Loucy (cell line): ENCODE measurements at regions not wholly inside any gene's neighbourhood (a gene's known extent, or its start where the extent isn't known, plus 50 kb on each side); places are given as distances from the start of the nearest gene placed in this dataset.

Experiments
- H2AFZ ChIP-seq: fragments of 200-600 bp; sonication (generic); 2 replicates; pipeline ENCODE4 v1.6.0; 2016; ENCODE audit warnings: antibody characterized with exemption, mild to moderate bottlenecking, low read length, moderate library complexity
- H3F3A ChIP-seq: fragments of 200-600 bp; 2 replicates; pipeline ENCODE4 v1.6.0; 2016; ENCODE audit warnings: antibody characterized with exemption, low read depth, mild to moderate bottlenecking
- H3K27me3 ChIP-seq: fragments of 200-600 bp; sonication (generic); 2 replicates; pipeline ENCODE4 v1.6.1; 2014; ENCODE audit warnings: low read length, mild to moderate bottlenecking; ENCODE audit not compliant: insufficient read depth, poor library complexity, severe bottlenecking
- H3K36me3 ChIP-seq: fragments of 200-600 bp; sonication (generic); 2 replicates; pipeline ENCODE4 v1.6.1; 2016; ENCODE audit warnings: low read length; ENCODE audit not compliant: insufficient read depth
- H3K4me1 ChIP-seq: fragments of 200-600 bp; sonication (generic); 2 replicates; pipeline ENCODE4 v1.5.1; 2014; ENCODE audit warnings: low read length, mild to moderate bottlenecking; ENCODE audit not compliant: insufficient read depth, poor library complexity, severe bottlenecking
- H3K4me2 ChIP-seq: fragments of 200-600 bp; sonication (generic); 2 replicates; pipeline ENCODE4 v1.6.0; 2014; ENCODE audit warnings: antibody characterized with exemption, low read length, low read depth, mild to moderate bottlenecking; ENCODE audit not compliant: poor library complexity, severe bottlenecking
- H3K4me3 ChIP-seq: fragments of 200-600 bp; sonication (generic); 2 replicates; pipeline ENCODE4 v1.5.1; 2014; ENCODE audit warnings: low read length, mild to moderate bottlenecking, mixed read lengths; ENCODE audit not compliant: poor library complexity, severe bottlenecking
- H3K79me2 ChIP-seq: fragments of 200-600 bp; sonication (generic); 2 replicates; pipeline ENCODE4 v1.6.1; 2014; ENCODE audit warnings: low read length; ENCODE audit not compliant: insufficient read depth
- H3K9ac ChIP-seq: fragments of 200-600 bp; sonication (generic); 2 replicates; pipeline ENCODE4 v1.6.0; 2014; ENCODE audit warnings: mild to moderate bottlenecking, low read depth, low read length, moderate library complexity; ENCODE audit not compliant: poor library complexity, severe bottlenecking
- H3K9me2 ChIP-seq: fragments of 200-600 bp; sonication (generic); replicated peaks from 2 replicates; pipeline ENCODE4 v1.6.1; 2016; ENCODE audit warnings: low read depth, low read length, mixed read lengths
- H3K9me3 ChIP-seq: fragments of 200-600 bp; sonication (generic); 2 replicates; pipeline ENCODE4 v1.6.1; 2014; ENCODE audit warnings: mild to moderate bottlenecking, antibody characterized with exemption, low read length, low read depth; ENCODE audit not compliant: insufficient read depth
- H4K20me1 ChIP-seq: fragments of 200-600 bp; sonication (generic); 2 replicates; pipeline ENCODE4 v1.6.0; 2014; ENCODE audit warnings: antibody characterized with exemption, low read length, mild to moderate bottlenecking; ENCODE audit not compliant: insufficient read depth, poor library complexity, severe bottlenecking
- EZH2phosphoT487 ChIP-seq: fragments of 200-600 bp; IDR thresholded peaks from 2 replicates; pipeline ENCODE4 v1.6.1; 2018; ENCODE audit warnings: antibody characterized with exemption, mild to moderate bottlenecking, moderate library complexity, borderline replicate concordance
- TF ChIP-seq, protein P1 (sequence below): fragments of 200-600 bp; sonication (generic); conservative IDR thresholded peaks from 2 replicates; pipeline ENCODE4 v1.5.1; 2014; ENCODE audit warnings: mild to moderate bottlenecking, antibody characterized with exemption, low read length

DNA sequence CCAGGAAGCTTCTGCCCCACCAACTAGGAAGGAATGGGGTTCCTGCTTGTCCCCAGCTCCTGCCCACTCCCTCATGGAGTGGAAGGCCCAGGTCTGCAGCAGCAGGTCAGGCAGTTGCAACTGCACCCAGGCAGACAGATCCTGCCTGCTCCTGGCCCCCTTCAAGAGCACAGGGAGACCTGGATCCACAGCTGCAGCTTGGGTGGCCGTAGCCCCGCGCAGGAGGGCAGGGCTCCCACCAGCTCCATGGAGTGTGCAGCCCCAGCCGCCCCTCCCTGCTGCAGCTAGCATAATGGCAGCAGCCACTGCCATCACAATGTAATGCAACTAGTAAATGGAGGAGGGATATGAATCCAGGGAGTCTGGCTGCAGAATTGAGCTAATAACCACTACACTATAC, 187.5 kb upstream of the PLET1 start:
- no peaks in the 10 kb centered on the region for H3K36me3 ChIP-seq
- peaks cover 3% of the 10 kb centered on the region; the same call in 1 of the 2 replicates for H3K9me3 ChIP-seq
- H3K79me2 ChIP-seq, result no peaks in the 10 kb centered on the region
- H3K9ac ChIP-seq, result no peak overlapping the region
- H3F3A ChIP-seq, result no peaks in the 10 kb centered on the region
- no peaks in the 10 kb centered on the region for H3K4me1 ChIP-seq
- H3K27me3 ChIP-seq, result no peaks in the 10 kb centered on the region
- no peak for TF ChIP-seq EZH2phosphoT487
- TF ChIP-seq, protein P1, sequence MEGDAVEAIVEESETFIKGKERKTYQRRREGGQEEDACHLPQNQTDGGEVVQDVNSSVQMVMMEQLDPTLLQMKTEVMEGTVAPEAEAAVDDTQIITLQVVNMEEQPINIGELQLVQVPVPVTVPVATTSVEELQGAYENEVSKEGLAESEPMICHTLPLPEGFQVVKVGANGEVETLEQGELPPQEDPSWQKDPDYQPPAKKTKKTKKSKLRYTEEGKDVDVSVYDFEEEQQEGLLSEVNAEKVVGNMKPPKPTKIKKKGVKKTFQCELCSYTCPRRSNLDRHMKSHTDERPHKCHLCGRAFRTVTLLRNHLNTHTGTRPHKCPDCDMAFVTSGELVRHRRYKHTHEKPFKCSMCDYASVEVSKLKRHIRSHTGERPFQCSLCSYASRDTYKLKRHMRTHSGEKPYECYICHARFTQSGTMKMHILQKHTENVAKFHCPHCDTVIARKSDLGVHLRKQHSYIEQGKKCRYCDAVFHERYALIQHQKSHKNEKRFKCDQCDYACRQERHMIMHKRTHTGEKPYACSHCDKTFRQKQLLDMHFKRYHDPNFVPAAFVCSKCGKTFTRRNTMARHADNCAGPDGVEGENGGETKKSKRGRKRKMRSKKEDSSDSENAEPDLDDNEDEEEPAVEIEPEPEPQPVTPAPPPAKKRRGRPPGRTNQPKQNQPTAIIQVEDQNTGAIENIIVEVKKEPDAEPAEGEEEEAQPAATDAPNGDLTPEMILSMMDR, result no peak
- no peak overlapping the region for H2AFZ ChIP-seq
- no peaks in the 10 kb centered on the region for H3K9me2 ChIP-seq
- no peak overlapping the region for H3K4me2 ChIP-seq
- H3K4me3 ChIP-seq, result no peak overlapping the region
- no peaks in the 10 kb centered on the region for H4K20me1 ChIP-seq

DNA sequence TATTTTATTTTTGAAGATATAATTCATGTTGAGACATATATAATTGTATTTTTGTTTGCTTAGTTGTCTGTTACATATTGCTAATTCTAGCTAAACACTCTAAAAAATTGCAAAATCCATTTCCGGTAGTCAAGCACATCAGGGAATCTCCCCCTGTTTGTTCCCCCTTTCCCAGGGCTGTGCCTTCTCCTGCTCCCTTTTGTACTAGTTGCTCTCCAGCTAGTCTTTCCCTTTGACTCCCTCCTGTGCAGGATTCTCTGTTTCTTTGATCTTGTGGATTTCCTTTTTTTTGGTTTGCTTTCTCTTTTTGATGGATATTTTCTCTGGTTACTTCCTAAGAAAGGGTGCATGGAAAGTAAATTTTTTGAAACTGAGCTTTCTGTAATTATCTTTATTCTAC, 188.1 kb upstream of the PLET1 start:
- Histone ChIP-seq H3K9me2 (no peaks in the 10 kb centered on the region), H3K27me3 (no peaks in the 10 kb centered on the region), H3K4me1 (no peaks in the 10 kb centered on the region), H3K36me3 (no peaks in the 10 kb centered on the region), H3K4me3 (no peak overlapping the region), H3K79me2 (no peaks in the 10 kb centered on the region), H3K9ac (no peak overlapping the region), H4K20me1 (no peaks in the 10 kb centered on the region), H3K9me3 (peaks cover 3% of the 10 kb centered on the region; the same call in 1 of the 2 replicates), H2AFZ (no peak overlapping the region), H3K4me2 (no peak overlapping the region), H3F3A (no peaks in the 10 kb centered on the region)
- TF ChIP-seq, protein P1, result no peak
- no peak for TF ChIP-seq EZH2phosphoT487

DNA sequence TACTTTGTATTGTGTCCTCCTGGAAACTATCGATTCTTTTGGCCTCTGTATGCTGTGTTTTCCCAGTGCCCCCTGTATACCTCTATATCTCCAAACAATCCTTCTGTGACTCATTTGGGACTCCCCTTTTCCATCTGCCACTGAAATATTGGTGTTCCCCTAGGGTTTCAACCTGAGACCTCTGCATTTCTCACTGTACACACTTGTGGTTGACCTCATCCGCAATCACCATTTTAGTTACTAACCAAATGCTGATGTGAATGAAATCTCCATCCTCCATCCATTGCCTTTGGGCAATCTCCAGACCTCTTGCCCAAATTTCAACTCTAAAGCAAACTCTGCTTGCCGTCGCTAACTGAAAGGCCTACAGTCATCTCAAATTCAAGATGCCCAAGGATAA, 190.6 kb upstream of the PLET1 start:
- Histone ChIP-seq H3K9ac (no peak overlapping the region), H3K9me2 (no peaks in the 10 kb centered on the region), H3K79me2 (no peaks in the 10 kb centered on the region), H3K36me3 (no peaks in the 10 kb centered on the region), H3F3A (no peaks in the 10 kb centered on the region), H3K27me3 (no peaks in the 10 kb centered on the region), H3K4me2 (no peak overlapping the region), H3K4me1 (no peaks in the 10 kb centered on the region), H2AFZ (no peak overlapping the region), H3K4me3 (no peak overlapping the region), H4K20me1 (no peaks in the 10 kb centered on the region), H3K9me3 (peaks cover 3% of the 10 kb centered on the region; the same call in 1 of the 2 replicates)
- no peak for TF ChIP-seq EZH2phosphoT487
- TF ChIP-seq, protein P1, result no peak
